ENCODE measurements at regions not wholly inside any gene's neighbourhood (a gene's known extent, or its start where the extent isn't known, plus 50 kb on each side); places are given as distances from the start of the nearest gene placed in this dataset.

GRCh38 chr14:56044196-56044595 is 74.0 kb upstream of the PELI2 start:
- no peak for TF ChIP-seq CTCF (IDR thresholded peaks at IDR 0.05)

- TF ChIP-seq CTCF (IDR thresholded peaks at IDR 0.05), result no peak
Measured at GRCh38 chr14:56046546-56046945, 71.7 kb upstream of the PELI2 start.

- no peak for TF ChIP-seq CTCF (IDR thresholded peaks at IDR 0.05)
Measured at GRCh38 chr14:56046996-56047395, 71.2 kb upstream of the PELI2 start.

GRCh38 chr14:56049536-56049935 is 68.7 kb upstream of the PELI2 start:
- no peak for TF ChIP-seq CTCF (IDR thresholded peaks at IDR 0.05)

- no peak for TF ChIP-seq CTCF (IDR thresholded peaks at IDR 0.05)
Measured at GRCh38 chr14:56055511-56055910, 62.7 kb upstream of the PELI2 start.

GRCh38 chr14:56056031-56056430 is 62.2 kb upstream of the PELI2 start:
- no peak for TF ChIP-seq CTCF (IDR thresholded peaks at IDR 0.05)

- TF ChIP-seq CTCF (IDR thresholded peaks at IDR 0.05), result no peak
Measured at GRCh38 chr14:56057071-56057741, 61.0 kb upstream of the PELI2 start.

GRCh38 chr14:56057767-56058166 is 60.4 kb upstream of the PELI2 start:
- no peak for TF ChIP-seq CTCF (IDR thresholded peaks at IDR 0.05)

All from LNCAP (cell line).